SK-N-SH (cell line): ENCODE measurements at regions not wholly inside any gene's neighbourhood (a gene's known extent, or its start where the extent isn't known, plus 50 kb on each side); places are given as distances from the start of the nearest gene placed in this dataset.

Source experiments
- CTCF ChIA-PET: fragments of 300-600, 350-600 bp; formaldehyde crosslinking; extraction: SDS; loops from one replicate; lab custom pipeline; 2021; lab: Yijun Ruan, JAX
- POLR2A ChIA-PET: fragments of 350-600 bp; sonication (Branson Sonifier 250); formaldehyde crosslinking; extraction: SDS; loops from one replicate; lab custom pipeline; 2020; ENCODE audit warnings: antibody characterized with exemption, inconsistent platforms; lab: Yijun Ruan, JAX
- DNase-seq: peaks from one replicate; pipeline ENCODE4 v3.0.0; 2012
- H2AFZ ChIP-seq: fragments of 200-600 bp; sonication (generic); 2 replicates; pipeline ENCODE4 v1.8.1; 2016; ENCODE audit warnings: antibody characterized with exemption, mild to moderate bottlenecking, low read depth
- H3F3A ChIP-seq: fragments of 200-600 bp; sonication (generic); replicated peaks from 2 replicates; pipeline ENCODE3; 2016; ENCODE audit warnings: antibody characterized with exemption, mild to moderate bottlenecking; ENCODE audit not compliant: insufficient read depth
- H3K27ac ChIP-seq, 2 experiments: fragments of 200-500 bp in 1 of 2; fragments of 200-600 bp in 1 of 2; sonication (Bioruptor generic) in 1 of 2; sonication (generic), shearing (Covaris generic) in 1 of 2; 2 replicates each; pipeline versions ENCODE4 v1.5.1 to v1.6.1; 2014 to 2016; ENCODE audit warnings: low read depth in 2 of 2, inconsistent platforms in 1 of 2, low read length in 1 of 2, mild to moderate bottlenecking in 1 of 2, mixed read lengths in 1 of 2
- H3K27me3 ChIP-seq: fragments of 200-600 bp; sonication (generic), shearing (Covaris generic); 2 replicates; pipeline ENCODE4 v1.6.1; 2016; ENCODE audit warnings: mixed run types; ENCODE audit not compliant: insufficient read depth
- H3K36me3 ChIP-seq, 2 experiments: fragments of 200-500 bp in 1 of 2; fragments of 200-600 bp in 1 of 2; sonication (Bioruptor generic) in 1 of 2; sonication (generic) in 1 of 2; replicated peaks in 1 of 2; 2 replicates each; pipeline versions ENCODE3 to v1.5.1; 2014 to 2016; ENCODE audit warnings: low read length in 1 of 2, mild to moderate bottlenecking in 1 of 2; ENCODE audit not compliant: insufficient read depth in 2 of 2, control insufficient read depth in 1 of 2
- H3K4me1 ChIP-seq, 2 experiments: fragments of 200-500 bp in 1 of 2; fragments of 200-600 bp in 1 of 2; sonication (Bioruptor generic) in 1 of 2; sonication (generic), shearing (Covaris generic) in 1 of 2; 2 replicates each; pipeline versions ENCODE4 v1.5.1 to v1.6.1; 2014 to 2016; ENCODE audit warnings: low read depth in 1 of 2, low read length in 1 of 2, mixed run types in 1 of 2; ENCODE audit not compliant: insufficient read depth in 2 of 2, control insufficient read depth in 1 of 2
- H3K4me2 ChIP-seq: fragments of 200-600 bp; sonication (generic), shearing (Covaris generic); 2 replicates; pipeline ENCODE4 v1.6.1; 2017; ENCODE audit warnings: mixed run types
- H3K4me3 ChIP-seq, 2 experiments: fragments of 200-500 bp in 1 of 2; fragments of 200-600 bp in 1 of 2; sonication (Bioruptor generic) in 1 of 2; sonication (generic), shearing (Covaris generic) in 1 of 2; 2 replicates each; pipeline versions ENCODE4 v1.5.1 to v1.8.1; 2014 to 2016; ENCODE audit warnings: low read depth in 2 of 2, inconsistent platforms in 1 of 2, low read length in 1 of 2, mild to moderate bottlenecking in 1 of 2, mixed read lengths in 1 of 2, moderate library complexity in 1 of 2
- H3K79me2 ChIP-seq: fragments of 200-600 bp; sonication (generic); 2 replicates; pipeline ENCODE4 v1.8.1; 2017; ENCODE audit warnings: mild to moderate bottlenecking; ENCODE audit not compliant: insufficient read depth
- H3K9ac ChIP-seq: fragments of 200-600 bp; sonication (generic); 2 replicates; pipeline ENCODE4 v1.6.1; 2017; ENCODE audit warnings: mixed run types
- H3K9me2 ChIP-seq: fragments of 200-600 bp; sonication (generic); 2 replicates; pipeline ENCODE4 v1.6.1; 2017; ENCODE audit warnings: mixed run types
- H3K9me3 ChIP-seq: fragments of 200-600 bp; sonication (generic); 2 replicates; pipeline ENCODE4 v1.6.1; 2017; ENCODE audit warnings: mixed run types, mild to moderate bottlenecking, moderate library complexity
- H4K20me1 ChIP-seq: fragments of 200-600 bp; sonication (generic); 2 replicates; pipeline ENCODE4 v1.6.1; 2017; ENCODE audit warnings: mild to moderate bottlenecking, mixed run types; ENCODE audit not compliant: insufficient read depth
- CTCF ChIP-seq: fragments of 200-600 bp; sonication (generic); IDR thresholded peaks from 2 replicates; pipeline ENCODE4 v1.6.1; 2017; ENCODE audit warnings: antibody characterized with exemption, mild to moderate bottlenecking, moderate library complexity
- ELF1 ChIP-seq: IDR thresholded peaks from 2 replicates; pipeline ENCODE4 v1.4.0; 2012
- EP300 ChIP-seq, 2 experiments: IDR thresholded peaks; 2 replicates each; pipeline versions ENCODE4 v1.4.0 to v1.6.1; 2012; ENCODE audit warnings: borderline replicate concordance in 1 of 2, low read depth in 1 of 2, low read length in 1 of 2
- EZH2phosphoT487 ChIP-seq: fragments of 200-600 bp; sonication (generic); IDR thresholded peaks from 2 replicates; pipeline ENCODE4 v1.6.1; 2017; ENCODE audit warnings: low read depth, mixed run types, mild to moderate bottlenecking, antibody characterized with exemption, moderate library complexity, borderline replicate concordance
- FOSL2 ChIP-seq: IDR thresholded peaks from 2 replicates; pipeline ENCODE4 v1.4.0; 2012; ENCODE audit warnings: low read depth, mild to moderate bottlenecking, moderate library complexity, borderline replicate concordance
- FOXM1 ChIP-seq: IDR thresholded peaks from 2 replicates; pipeline ENCODE4 v1.4.0; 2012; ENCODE audit warnings: low read depth, mild to moderate bottlenecking
- JUND ChIP-seq: IDR thresholded peaks from 2 replicates; pipeline ENCODE4 v1.4.0; 2012
- NFIC ChIP-seq: IDR thresholded peaks from 2 replicates; pipeline ENCODE4 v1.4.0; 2012; ENCODE audit warnings: borderline replicate concordance
- NRF1 ChIP-seq: IDR thresholded peaks from 2 replicates; pipeline ENCODE4 v1.6.1; 2012; ENCODE audit warnings: low read depth, mild to moderate bottlenecking, low read length
- POLR2AphosphoS5 ChIP-seq: IDR thresholded peaks from 2 replicates; pipeline ENCODE4 v1.6.1; 2012; ENCODE audit warnings: low read depth, low read length
- RAD21 ChIP-seq: IDR thresholded peaks from 2 replicates; pipeline ENCODE4 v1.6.1; 2012; ENCODE audit warnings: mild to moderate bottlenecking, low read length
- RXRA ChIP-seq: IDR thresholded peaks from 2 replicates; pipeline ENCODE4 v1.4.0; 2012; ENCODE audit warnings: low read depth, mild to moderate bottlenecking, borderline replicate concordance
- TAF1 ChIP-seq: IDR thresholded peaks from 2 replicates; pipeline ENCODE4 v1.6.1; 2012; ENCODE audit warnings: low read depth, mild to moderate bottlenecking, low read length, moderate library complexity, borderline replicate concordance
- TEAD4 ChIP-seq: IDR thresholded peaks from 2 replicates; pipeline ENCODE4 v1.4.0; 2012; ENCODE audit warnings: mild to moderate bottlenecking, borderline replicate concordance; ENCODE audit not compliant: insufficient read depth
- USF1 ChIP-seq: IDR thresholded peaks from 2 replicates; pipeline ENCODE4 v1.4.0; 2012; ENCODE audit warnings: low read depth, borderline replicate concordance
- ZBTB33 ChIP-seq: IDR thresholded peaks from 2 replicates; pipeline ENCODE4 v1.4.0; 2012; ENCODE audit warnings: low read depth, borderline replicate concordance
- WGBS: methylation state at CpG from one replicate; pipeline ENCODE4 v1.1.6; 2017; ENCODE audit warnings: low lambda C conversion rate; 5-methylcytosine and 5-hydroxymethylcytosine counted together

- H3K27me3 ChIP-seq = no peaks in the 10 kb centered on the region
Observed at GRCh38 chr4:97252615-97253154, 890.6 kb downstream of the STPG2 start.

More at GRCh38 chr4:97252615-97253154, 890.6 kb downstream of the STPG2 start:
- POLR2A ChIA-PET = no interaction called here
- Histone ChIP-seq H3K4me1 (no peaks in the 10 kb centered on the region), H3K9me3 (no peaks in the 10 kb centered on the region), H3K4me2 (no peak overlapping the region), H3K36me3 (no peaks in the 10 kb centered on the region), H3K9me2 (no peaks in the 10 kb centered on the region), H4K20me1 (no peaks in the 10 kb centered on the region), H3K4me3 (no peak overlapping the region), H3F3A (no peaks in the 10 kb centered on the region), H3K9ac (no peak overlapping the region), H3K27ac (no peak overlapping the region), H2AFZ (no peak overlapping the region)
- CTCF ChIA-PET = no interaction called here
- 0% methylated on average over 1 of the region's 1 CpG for WGBS
- no peak for DNase-seq
- TF ChIP-seq FOSL2 (no peak), NRF1 (no peak), NFIC (no peak), POLR2AphosphoS5 (no peak), JUND (no peak), USF1 (no peak), RAD21 (no peak), EZH2phosphoT487 (no peak), TEAD4 (no peak), EP300 (IDR thresholded peaks at IDR 0.05; ENCODE audit: borderline replicate concordance in 1 of 2, low read depth in 1 of 2, low read length in 1 of 2) (no peak), FOXM1 (no peak), ELF1 (no peak), CTCF (no peak), ZBTB33 (no peak), RXRA (no peak), TAF1 (no peak)
- TF ChIP-seq, all 33 proteins: peak for 0
- no peaks in the 10 kb centered on the region for H3K79me2 ChIP-seq
